Ishikawa (cell line): ENCODE measurements at regions not wholly inside any gene's neighbourhood (a gene's known extent, or its start where the extent isn't known, plus 50 kb on each side); places are given as distances from the start of the nearest gene placed in this dataset.

Experiments used
- CEBPB ChIP-seq: IDR thresholded peaks from 2 replicates; pipeline ENCODE4 v1.6.1; 2012
- CREB1 ChIP-seq: IDR thresholded peaks from 2 replicates; pipeline ENCODE4 v1.6.1; 2012; ENCODE audit warnings: low read depth
- EGR1 ChIP-seq: IDR thresholded peaks from 2 replicates; pipeline ENCODE4 v1.6.1; 2012
- EP300 ChIP-seq: IDR thresholded peaks from 2 replicates; pipeline ENCODE4 v1.6.1; 2012; ENCODE audit warnings: borderline replicate concordance
- FOXM1 ChIP-seq: IDR thresholded peaks from 2 replicates; pipeline ENCODE4 v1.6.1; 2012; ENCODE audit warnings: low read depth, borderline replicate concordance
- MAX ChIP-seq: IDR thresholded peaks from 2 replicates; pipeline ENCODE4 v1.6.1; 2012
- RAD21 ChIP-seq: IDR thresholded peaks from 2 replicates; pipeline ENCODE4 v1.6.1; 2012; ENCODE audit warnings: low read depth
- TCF12 ChIP-seq: IDR thresholded peaks from 2 replicates; pipeline ENCODE4 v1.6.1; 2012; ENCODE audit warnings: low read depth
- YY1 ChIP-seq: IDR thresholded peaks from 2 replicates; pipeline ENCODE4 v1.6.1; 2012; ENCODE audit warnings: low read depth
- TF ChIP-seq, protein P1 (sequence below): IDR thresholded peaks from 2 replicates; pipeline ENCODE4 v1.6.1; 2012; ENCODE audit warnings: low read depth, mild to moderate bottlenecking

- no peak for TF ChIP-seq YY1
- no peak for TF ChIP-seq EGR1
- no peak for TF ChIP-seq MAX
- TF ChIP-seq, protein P1, sequence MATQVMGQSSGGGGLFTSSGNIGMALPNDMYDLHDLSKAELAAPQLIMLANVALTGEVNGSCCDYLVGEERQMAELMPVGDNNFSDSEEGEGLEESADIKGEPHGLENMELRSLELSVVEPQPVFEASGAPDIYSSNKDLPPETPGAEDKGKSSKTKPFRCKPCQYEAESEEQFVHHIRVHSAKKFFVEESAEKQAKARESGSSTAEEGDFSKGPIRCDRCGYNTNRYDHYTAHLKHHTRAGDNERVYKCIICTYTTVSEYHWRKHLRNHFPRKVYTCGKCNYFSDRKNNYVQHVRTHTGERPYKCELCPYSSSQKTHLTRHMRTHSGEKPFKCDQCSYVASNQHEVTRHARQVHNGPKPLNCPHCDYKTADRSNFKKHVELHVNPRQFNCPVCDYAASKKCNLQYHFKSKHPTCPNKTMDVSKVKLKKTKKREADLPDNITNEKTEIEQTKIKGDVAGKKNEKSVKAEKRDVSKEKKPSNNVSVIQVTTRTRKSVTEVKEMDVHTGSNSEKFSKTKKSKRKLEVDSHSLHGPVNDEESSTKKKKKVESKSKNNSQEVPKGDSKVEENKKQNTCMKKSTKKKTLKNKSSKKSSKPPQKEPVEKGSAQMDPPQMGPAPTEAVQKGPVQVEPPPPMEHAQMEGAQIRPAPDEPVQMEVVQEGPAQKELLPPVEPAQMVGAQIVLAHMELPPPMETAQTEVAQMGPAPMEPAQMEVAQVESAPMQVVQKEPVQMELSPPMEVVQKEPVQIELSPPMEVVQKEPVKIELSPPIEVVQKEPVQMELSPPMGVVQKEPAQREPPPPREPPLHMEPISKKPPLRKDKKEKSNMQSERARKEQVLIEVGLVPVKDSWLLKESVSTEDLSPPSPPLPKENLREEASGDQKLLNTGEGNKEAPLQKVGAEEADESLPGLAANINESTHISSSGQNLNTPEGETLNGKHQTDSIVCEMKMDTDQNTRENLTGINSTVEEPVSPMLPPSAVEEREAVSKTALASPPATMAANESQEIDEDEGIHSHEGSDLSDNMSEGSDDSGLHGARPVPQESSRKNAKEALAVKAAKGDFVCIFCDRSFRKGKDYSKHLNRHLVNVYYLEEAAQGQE: no peak
- no peak for TF ChIP-seq CREB1
- TF ChIP-seq RAD21: no peak
- no peak for TF ChIP-seq EP300
- TF ChIP-seq TCF12: no peak
- TF ChIP-seq CEBPB: no peak
- no peak for TF ChIP-seq FOXM1
These were observed 484.5 kb downstream of the TNS3 start for GRCh38 chr7:47097431-47097830.
